ENCODE measurements at regions not wholly inside any gene's neighbourhood (a gene's known extent, or its start where the extent isn't known, plus 50 kb on each side); places are given as distances from the start of the nearest gene placed in this dataset.
"Not testable (repeated sequence)": the region's sequence is repeated elsewhere in the genome, so short reads cannot be mapped to it uniquely, and the experiment has no call there.

GRCh38 chr2:113551637-113552318 lies 53.3 kb downstream of the FOXD4L1 start:
- peak; percentile 97 for ATAC-seq
- H3K36me3 Mint-ChIP-seq (ENCODE audit: low read depth); intact Hi-C loops (cut with DNase I, micrococcal nuclease); H3K4me1 Mint-ChIP-seq; POLR2A ChIA-PET; CTCF ChIA-PET; H3K9me3 Mint-ChIP-seq (ENCODE audit: low read depth); H3K27me3 Mint-ChIP-seq: not testable (repeated sequence)
- peak overlapping the region; percentile 18 for H3K4me3 Mint-ChIP-seq
- DNase-seq: peak; percentile 73
- H3K27ac Mint-ChIP-seq: peak overlapping the region; percentile 42

GRCh38 chr2:113559820-113560219 lies 61.4 kb downstream of the FOXD4L1 start:
- H3K27me3 Mint-ChIP-seq; intact Hi-C loops (cut with DNase I, micrococcal nuclease); POLR2A ChIA-PET; ATAC-seq; DNase-seq; H3K4me1 Mint-ChIP-seq; H3K9me3 Mint-ChIP-seq (ENCODE audit: low read depth); H3K27ac Mint-ChIP-seq; CTCF ChIA-PET; H3K36me3 Mint-ChIP-seq (ENCODE audit: low read depth); H3K4me3 Mint-ChIP-seq: not testable (repeated sequence)

- H3K27me3 Mint-ChIP-seq; ATAC-seq; H3K36me3 Mint-ChIP-seq (ENCODE audit: low read depth); H3K4me3 Mint-ChIP-seq; H3K27ac Mint-ChIP-seq; DNase-seq; H3K4me1 Mint-ChIP-seq; POLR2A ChIA-PET; CTCF ChIA-PET; intact Hi-C loops (cut with DNase I, micrococcal nuclease); H3K9me3 Mint-ChIP-seq (ENCODE audit: low read depth): not testable (repeated sequence)
Observed at GRCh38 chr2:113562662-113563061, 64.2 kb downstream of the FOXD4L1 start.

GRCh38 chr2:113566674-113567480 lies 60.2 kb upstream of the RABL2A start:
- H3K27ac Mint-ChIP-seq; intact Hi-C loops (cut with DNase I, micrococcal nuclease); H3K36me3 Mint-ChIP-seq (ENCODE audit: low read depth); CTCF ChIA-PET; DNase-seq; H3K4me3 Mint-ChIP-seq; H3K4me1 Mint-ChIP-seq; ATAC-seq; H3K9me3 Mint-ChIP-seq (ENCODE audit: low read depth); POLR2A ChIA-PET; H3K27me3 Mint-ChIP-seq: not testable (repeated sequence)

- intact Hi-C loops (cut with DNase I, micrococcal nuclease); H3K4me3 Mint-ChIP-seq; ATAC-seq; H3K27me3 Mint-ChIP-seq; H3K36me3 Mint-ChIP-seq (ENCODE audit: low read depth); H3K4me1 Mint-ChIP-seq; H3K9me3 Mint-ChIP-seq (ENCODE audit: low read depth); CTCF ChIA-PET; POLR2A ChIA-PET; H3K27ac Mint-ChIP-seq; DNase-seq: not testable (repeated sequence)
Observed at GRCh38 chr2:113567481-113567849, 59.6 kb upstream of the RABL2A start.

GRCh38 chr2:113568231-113568630 lies 58.8 kb upstream of the RABL2A start:
- H3K4me3 Mint-ChIP-seq; intact Hi-C loops (cut with DNase I, micrococcal nuclease); H3K27me3 Mint-ChIP-seq; POLR2A ChIA-PET; H3K27ac Mint-ChIP-seq; CTCF ChIA-PET; DNase-seq; H3K4me1 Mint-ChIP-seq; H3K9me3 Mint-ChIP-seq (ENCODE audit: low read depth); H3K36me3 Mint-ChIP-seq (ENCODE audit: low read depth); ATAC-seq: not testable (repeated sequence)

- CTCF ChIA-PET; H3K27ac Mint-ChIP-seq; DNase-seq; H3K4me1 Mint-ChIP-seq; H3K36me3 Mint-ChIP-seq (ENCODE audit: low read depth); POLR2A ChIA-PET; H3K9me3 Mint-ChIP-seq (ENCODE audit: low read depth); intact Hi-C loops (cut with DNase I, micrococcal nuclease); H3K27me3 Mint-ChIP-seq; H3K4me3 Mint-ChIP-seq: not testable (repeated sequence)
- ATAC-seq: peak; percentile 61
Observed at GRCh38 chr2:113570082-113570481, 57.0 kb upstream of the RABL2A start.

GRCh38 chr2:113570509-113571009 lies 56.5 kb upstream of the RABL2A start:
- H3K27ac Mint-ChIP-seq; POLR2A ChIA-PET; CTCF ChIA-PET; H3K9me3 Mint-ChIP-seq (ENCODE audit: low read depth); H3K36me3 Mint-ChIP-seq (ENCODE audit: low read depth); DNase-seq; ATAC-seq; H3K27me3 Mint-ChIP-seq; H3K4me1 Mint-ChIP-seq; intact Hi-C loops (cut with DNase I, micrococcal nuclease); H3K4me3 Mint-ChIP-seq: not testable (repeated sequence)

- H3K27me3 Mint-ChIP-seq; POLR2A ChIA-PET; intact Hi-C loops (cut with DNase I, micrococcal nuclease); CTCF ChIA-PET; H3K9me3 Mint-ChIP-seq (ENCODE audit: low read depth); H3K36me3 Mint-ChIP-seq (ENCODE audit: low read depth); DNase-seq; H3K4me3 Mint-ChIP-seq; H3K27ac Mint-ChIP-seq; H3K4me1 Mint-ChIP-seq; ATAC-seq: not testable (repeated sequence)
Observed at GRCh38 chr2:113571482-113572068, 55.5 kb upstream of the RABL2A start.

- H3K4me3 Mint-ChIP-seq; intact Hi-C loops (cut with DNase I, micrococcal nuclease); DNase-seq; H3K27ac Mint-ChIP-seq; H3K27me3 Mint-ChIP-seq; H3K4me1 Mint-ChIP-seq; POLR2A ChIA-PET; H3K9me3 Mint-ChIP-seq (ENCODE audit: low read depth); CTCF ChIA-PET; H3K36me3 Mint-ChIP-seq (ENCODE audit: low read depth); ATAC-seq: not testable (repeated sequence)
Observed at GRCh38 chr2:113575721-113576120, 51.3 kb upstream of the RABL2A start.

GRCh38 chr2:113576353-113576752 lies 50.7 kb upstream of the RABL2A start:
- DNase-seq; ATAC-seq; H3K9me3 Mint-ChIP-seq (ENCODE audit: low read depth); H3K27ac Mint-ChIP-seq; H3K27me3 Mint-ChIP-seq; intact Hi-C loops (cut with DNase I, micrococcal nuclease); H3K4me1 Mint-ChIP-seq; POLR2A ChIA-PET; H3K4me3 Mint-ChIP-seq; H3K36me3 Mint-ChIP-seq (ENCODE audit: low read depth); CTCF ChIA-PET: not testable (repeated sequence)
